IMR-90 (cell line): ENCODE measurements at regions not wholly inside any gene's neighbourhood (a gene's known extent, or its start where the extent isn't known, plus 50 kb on each side); places are given as distances from the start of the nearest gene placed in this dataset.

Experiments
- ATAC-seq: fragments of 200-7000 bp; cut with Tn5 transposase; 2 replicates; pipeline ENCODE4 v1.9.1; 2020; ENCODE audit warnings: low read depth, mild to moderate bottlenecking, moderate library complexity
- BruUV-seq: library from RNA; stranded (reverse); fragments of 400-500 nt; replicated peaks from 2 replicates; lab custom pipeline; 2021; lab: Mats Ljungman, UMichigan
- CTCF ChIA-PET: fragments of 300-600 bp; formaldehyde crosslinking; extraction: SDS; loops from one replicate; lab custom pipeline; 2021; ENCODE audit warnings: antibody characterized with exemption; lab: Yijun Ruan, JAX
- POLR2A ChIA-PET: fragments of 300-600 bp; sonication (Branson Sonifier 250); formaldehyde crosslinking; loops from one replicate; lab custom pipeline; 2022; ENCODE audit warnings: antibody characterized with exemption; ENCODE audit not compliant: unreplicated experiment; lab: Charles Lee
- DNase-seq: peaks from one replicate; pipeline ENCODE4 v3.0.0; 2013
- H2AFZ ChIP-seq: replicated peaks from 2 replicates; pipeline ENCODE3; 2013; ENCODE audit warnings: low read length, mild to moderate bottlenecking; ENCODE audit not compliant: poor library complexity
- H2AK5ac ChIP-seq: 2 replicates; pipeline ENCODE4 v1.6.1; 2013; ENCODE audit warnings: low read depth, low read length, inconsistent platforms
- H2AK9ac ChIP-seq: replicated peaks from 2 replicates; pipeline ENCODE3; 2013; ENCODE audit warnings: mild to moderate bottlenecking, low read depth, low read length, moderate library complexity; ENCODE audit not compliant: poor library complexity
- H2BK120ac ChIP-seq: 2 replicates; pipeline ENCODE4 v1.6.1; 2013; ENCODE audit warnings: low read depth, low read length, inconsistent platforms
- H2BK15ac ChIP-seq: 3 replicates; pipeline ENCODE4 v1.6.1; 2013; ENCODE audit warnings: low read depth, low read length, inconsistent platforms
- H2BK20ac ChIP-seq: 2 replicates; pipeline ENCODE4 v1.6.1; 2013; ENCODE audit warnings: low read depth, mild to moderate bottlenecking, inconsistent platforms, low read length, moderate library complexity
- H2BK5ac ChIP-seq: 2 replicates; pipeline ENCODE4 v1.6.1; 2013; ENCODE audit warnings: mild to moderate bottlenecking, low read depth, low read length, inconsistent platforms; ENCODE audit not compliant: poor library complexity, severe bottlenecking
- H3K14ac ChIP-seq: replicated peaks from 2 replicates; pipeline ENCODE4 v1.6.1; 2013; ENCODE audit warnings: low read depth, low read length, inconsistent platforms
- H3K18ac ChIP-seq: 2 replicates; pipeline ENCODE4 v1.6.1; 2013; ENCODE audit warnings: low read depth, low read length, control low read depth
- H3K23ac ChIP-seq: 2 replicates; pipeline ENCODE4 v1.6.1; 2013; ENCODE audit warnings: low read depth, low read length, inconsistent platforms
- H3K27ac ChIP-seq: 2 replicates; pipeline ENCODE4 v1.5.1; 2013; ENCODE audit warnings: mild to moderate bottlenecking, control low read depth, low read length; ENCODE audit not compliant: insufficient read depth
- H3K27me3 ChIP-seq: 2 replicates; pipeline ENCODE4 v1.6.1; 2013; ENCODE audit warnings: low read length; ENCODE audit not compliant: control insufficient read depth, insufficient read depth
- H3K36me3 ChIP-seq: 2 replicates; pipeline ENCODE4 v1.6.1; 2013; ENCODE audit warnings: low read length, mixed read lengths; ENCODE audit not compliant: control insufficient read depth, insufficient read depth
- H3K4ac ChIP-seq: 2 replicates; pipeline ENCODE4 v1.6.1; 2013; ENCODE audit warnings: low read depth, low read length, inconsistent platforms
- H3K4me1 ChIP-seq: 2 replicates; pipeline ENCODE4 v1.6.1; 2013; ENCODE audit warnings: low read length, mixed read lengths; ENCODE audit not compliant: control insufficient read depth, insufficient read depth
- H3K4me2 ChIP-seq: 2 replicates; pipeline ENCODE4 v1.6.1; 2013; ENCODE audit warnings: low read depth, mild to moderate bottlenecking, control low read depth, low read length, moderate library complexity
- H3K4me3 ChIP-seq: 2 replicates; pipeline ENCODE4 v1.5.1; 2013; ENCODE audit warnings: low read depth, mild to moderate bottlenecking, control low read depth, low read length, moderate library complexity; ENCODE audit not compliant: insufficient read depth
- H3K56ac ChIP-seq: 2 replicates; pipeline ENCODE4 v1.6.1; 2013; ENCODE audit warnings: low read length, inconsistent platforms; ENCODE audit not compliant: insufficient read depth; ENCODE audit errors: extremely low read depth
- H3K79me1 ChIP-seq, 2 experiments: 2 replicates each; pipeline ENCODE4 v1.6.1; 2013; ENCODE audit warnings: low read length in 2 of 2, inconsistent platforms in 1 of 2, low read depth in 1 of 2
- H3K9ac ChIP-seq: 2 replicates; pipeline ENCODE4 v1.6.1; 2013; ENCODE audit warnings: low read depth, low read length, control low read depth
- H3K9me1 ChIP-seq: 2 replicates; pipeline ENCODE4 v1.6.1; 2013; ENCODE audit warnings: low read length, inconsistent platforms; ENCODE audit not compliant: insufficient read depth
- H3K9me3 ChIP-seq: 2 replicates; pipeline ENCODE4 v1.6.1; 2013; ENCODE audit warnings: low read length; ENCODE audit not compliant: control insufficient read depth, insufficient read depth
- H4K20me1 ChIP-seq: 2 replicates; pipeline ENCODE4 v1.6.1; 2013; ENCODE audit warnings: low read length, inconsistent platforms; ENCODE audit not compliant: insufficient read depth
- H4K5ac ChIP-seq: 2 replicates; pipeline ENCODE4 v1.6.1; 2013; ENCODE audit warnings: mild to moderate bottlenecking, low read depth, low read length, control low read depth
- H4K8ac ChIP-seq, 2 experiments: 2 replicates each; pipeline ENCODE4 v1.6.1; 2013; ENCODE audit warnings: low read depth in 2 of 2, low read length in 2 of 2, control low read depth in 1 of 2, inconsistent platforms in 1 of 2
- H4K91ac ChIP-seq: 2 replicates; pipeline ENCODE4 v1.6.1; 2013; ENCODE audit warnings: low read depth, low read length, inconsistent platforms; ENCODE audit not compliant: insufficient read depth
- BHLHE40 ChIP-seq: fragments of 150-350 bp; IDR thresholded peaks from 2 replicates; pipeline ENCODE4 v1.6.1; 2016; ENCODE audit warnings: mild to moderate bottlenecking, low read depth, low read length
- CTCF ChIP-seq: conservative IDR thresholded peaks from 2 replicates; pipeline ENCODE4 v1.5.1; 2012; ENCODE audit warnings: mild to moderate bottlenecking, low read depth, low read length, improper control_type of control experiment
- NFE2L2 ChIP-seq: fragments of 150-350 bp; IDR thresholded peaks from 2 replicates; pipeline ENCODE4 v1.6.1; 2016; ENCODE audit warnings: low read depth, mild to moderate bottlenecking, low read length
- POLR2A ChIP-seq: IDR thresholded peaks from 2 replicates; pipeline ENCODE4 v1.6.1; 2012; ENCODE audit warnings: mild to moderate bottlenecking, low read depth, low read length
- RCOR1 ChIP-seq: IDR thresholded peaks from 2 replicates; pipeline ENCODE4 v1.6.1; 2012; ENCODE audit warnings: mild to moderate bottlenecking, low read length, improper control_type of control experiment; ENCODE audit not compliant: insufficient replicate concordance
- WGBS, 2 experiments: methylation state at CpG; one replicate each; pipeline versions ENCODE4 v1.1.5 to v1.1.7; 2013; ENCODE audit warnings: missing lambda C conversion rate in 2 of 2; ENCODE audit not compliant: insufficient read length in 1 of 2; ENCODE audit errors: extremely low coverage in 2 of 2; 5-methylcytosine and 5-hydroxymethylcytosine counted together
- dilution Hi-C: fragments of 300-500 bp; cut with HindIII; formaldehyde crosslinking; loops from one replicate; pipeline ENCODE4 v1.14.3; 2018; ENCODE audit warnings: low sequenced_read_pairs; ENCODE audit not compliant: unreplicated experiment
- in situ Hi-C: fragments of 300-500 bp; cut with MboI; formaldehyde crosslinking; loops from 3 replicates; pipeline ENCODE4 v1.14.3; 2019; ENCODE audit warnings: low sequenced_read_pairs, inconsistent platforms, mixed read lengths
- intact Hi-C: fragments of 100-400 bp; cut with micrococcal nuclease; formaldehyde crosslinking; loops from 2 replicates; pipeline ENCODE4 v1.10.0; 2022

GRCh38 chr10:28857164-28857563 lies 179.8 kb downstream of the BAMBI start:
- no peak for TF ChIP-seq CTCF
- no peak for TF ChIP-seq BHLHE40
- no peak for TF ChIP-seq RCOR1
- TF ChIP-seq POLR2A = no peak
- no peak for TF ChIP-seq NFE2L2
- POLR2A ChIA-PET = no interaction called here

More at GRCh38 chr10:28857164-28857563, 179.8 kb downstream of the BAMBI start:
- dilution Hi-C loops (no loop called here), in situ Hi-C loops (no loop called here), intact Hi-C loops (no loop called here)
- no peak overlapping the region for H3K27ac ChIP-seq
- no peak for ATAC-seq
- H2BK5ac ChIP-seq = no peak overlapping the region
- no peak overlapping the region for H3K4me2 ChIP-seq
- H3K9me1 ChIP-seq = no peaks in the 10 kb centered on the region
- H4K20me1 ChIP-seq = no peaks in the 10 kb centered on the region
- H4K8ac ChIP-seq = no peak overlapping the region
- H2AK9ac ChIP-seq = no peak overlapping the region
- no TSS peak for BruUV-seq
- no peak overlapping the region for H3K9ac ChIP-seq
- H4K91ac ChIP-seq = no peak overlapping the region
- no peaks in the 10 kb centered on the region for H3K36me3 ChIP-seq
- H2BK120ac ChIP-seq = no peak overlapping the region
- no peak overlapping the region for H2BK15ac ChIP-seq
- H3K56ac ChIP-seq = no peak overlapping the region
- H3K27me3 ChIP-seq = peaks cover 34% of the 10 kb centered on the region
- no peak overlapping the region for H2BK20ac ChIP-seq
- H3K14ac ChIP-seq = no peak overlapping the region
- CTCF ChIA-PET = interaction anchor here (0.6 to 0.8 kb wide), 2 partner anchors 135 to 365 kb away, joined by 4 read pairs; no protein-coding TSS in a partner anchor
- no peak overlapping the region for H2AK5ac ChIP-seq
- H3K23ac ChIP-seq = no peak overlapping the region
- H2AFZ ChIP-seq = no peak overlapping the region
- no peaks in the 10 kb centered on the region for H3K79me1 ChIP-seq
- H3K4ac ChIP-seq = no peak overlapping the region
- no peak overlapping the region for H4K5ac ChIP-seq
- DNase-seq = no peak
- peaks cover 2% of the 10 kb centered on the region; the same call in 1 of the 2 replicates for H3K9me3 ChIP-seq
- no peak overlapping the region for H3K18ac ChIP-seq
- peaks cover 2% of the 10 kb centered on the region; the same call in 1 of the 2 replicates for H3K4me1 ChIP-seq
- no peak overlapping the region for H3K4me3 ChIP-seq
- WGBS, 2 experiments = 100% methylated on average over 1 of the region's 2 CpGs; no CpG with 5 or more reads in 1 of the 2 experiments
